HG03025 (cell line): ENCODE measurements at regions not wholly inside any gene's neighbourhood (a gene's known extent, or its start where the extent isn't known, plus 50 kb on each side); places are given as distances from the start of the nearest gene placed in this dataset.
"Not testable (repeated sequence)": the region's sequence is repeated elsewhere in the genome, so short reads cannot be mapped to it uniquely, and the experiment has no call there.

Experiments
- ATAC-seq: cut with Tn5 transposase; IDR thresholded peaks from one replicate; pipeline ENCODE4 v1.9.1; 2021; ENCODE audit warnings: mild to moderate bottlenecking, moderate library complexity; ENCODE audit not compliant: unreplicated experiment, low FRiP score

DNA sequence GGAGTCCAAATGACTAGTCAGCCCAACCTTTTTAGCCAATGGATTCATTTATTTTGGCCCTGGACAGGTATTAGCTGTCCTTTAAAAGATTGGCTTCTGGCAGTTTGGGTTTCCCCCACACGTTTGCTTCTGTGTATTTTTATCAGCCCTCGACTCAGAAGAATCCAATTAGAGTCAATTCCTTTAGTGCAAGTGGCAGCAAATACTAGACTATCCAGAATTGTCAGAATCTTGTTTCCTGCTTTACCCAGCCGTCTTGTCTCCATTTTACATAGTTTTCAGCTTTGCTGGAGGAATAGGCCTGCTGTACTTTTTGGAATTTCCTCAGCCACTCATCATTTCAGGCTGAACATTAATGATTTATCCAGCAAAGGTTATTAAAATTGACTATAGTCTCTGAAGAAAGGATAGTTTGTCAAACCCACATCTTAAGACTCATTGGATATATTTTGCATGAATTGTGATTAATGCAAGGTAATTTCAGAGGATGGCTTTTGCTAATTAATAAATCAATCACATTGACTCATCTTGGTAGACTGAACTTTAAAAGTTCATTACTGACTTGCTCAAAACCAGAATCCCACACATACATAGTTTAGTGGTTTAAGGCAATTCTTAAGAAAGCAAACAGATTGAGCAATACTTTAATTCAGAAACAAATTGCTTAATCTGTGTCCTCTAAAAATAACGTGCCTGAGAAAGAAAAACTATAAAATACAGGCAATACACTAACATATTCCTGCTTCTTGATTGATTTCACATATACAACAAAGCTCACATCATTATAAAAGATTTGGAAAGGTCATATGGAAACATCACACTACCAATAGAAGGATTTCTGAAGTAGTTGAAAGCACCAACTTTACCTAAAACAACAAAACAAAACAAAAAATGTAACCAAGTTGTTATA lies 62.9 kb upstream of the ZNF217 start:
- no peak for ATAC-seq

DNA sequence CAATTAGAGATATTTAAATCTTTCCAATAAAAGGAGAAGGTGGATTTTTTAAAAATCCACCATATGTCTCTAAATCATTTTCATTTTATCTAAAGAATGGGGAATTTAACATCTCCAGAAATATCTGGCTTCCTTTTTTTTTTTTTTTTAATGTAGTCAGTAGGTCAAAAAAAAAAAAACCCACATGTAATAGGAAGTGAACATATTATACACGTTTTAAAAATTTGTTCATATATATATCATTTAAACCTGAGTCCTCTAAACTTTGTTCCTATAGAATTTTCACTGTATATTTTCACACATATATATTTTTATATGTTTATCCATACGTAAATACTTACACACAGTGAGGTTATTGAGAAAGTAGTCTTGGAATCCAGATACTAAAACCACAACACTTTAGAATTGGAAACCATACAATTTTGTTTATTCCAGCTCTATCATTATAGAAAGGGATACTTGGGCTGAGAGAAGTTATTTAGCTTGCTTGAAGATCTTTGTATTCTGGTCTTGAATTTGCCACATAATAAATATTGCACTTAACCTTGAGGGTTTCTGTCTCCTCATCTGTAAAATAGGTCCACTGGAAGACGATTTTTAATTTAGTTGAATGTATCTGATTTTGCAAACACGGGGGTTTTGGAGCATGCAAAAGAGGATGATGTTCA lies 62.1 kb upstream of the ZNF217 start:
- no peak for ATAC-seq

DNA sequence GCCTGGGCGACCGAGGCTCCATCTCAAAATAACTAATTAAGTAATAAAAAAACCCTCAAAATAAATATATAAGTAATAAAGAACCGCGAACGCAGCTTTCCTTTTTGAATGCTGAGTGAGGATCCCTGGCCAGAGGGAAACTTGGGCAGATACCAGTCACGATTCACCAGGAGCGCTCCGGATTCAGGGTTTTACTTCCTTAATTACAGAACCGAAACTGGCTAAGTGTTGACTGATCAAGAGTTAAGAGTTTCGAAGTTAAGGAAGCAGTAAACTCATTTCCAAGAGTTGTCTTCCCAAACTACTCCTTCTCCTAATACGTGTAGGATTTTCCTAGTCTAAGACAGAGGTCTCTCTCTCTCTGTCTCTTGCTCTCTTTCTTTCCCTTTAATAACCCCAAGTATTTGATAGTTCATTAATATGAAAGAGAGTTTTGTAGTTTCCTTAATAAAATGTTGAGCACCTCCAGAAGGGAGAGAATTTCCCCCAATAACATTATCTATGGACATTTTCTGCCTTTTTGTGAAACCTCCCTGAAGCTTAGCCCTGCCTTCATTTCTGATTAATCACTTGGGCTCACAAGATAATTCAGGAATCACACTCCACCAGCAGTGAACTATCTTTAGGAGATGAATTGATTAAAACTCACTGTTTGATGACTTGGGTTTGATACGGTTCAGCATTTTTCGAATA lies 61.4 kb upstream of the ZNF217 start:
- ATAC-seq, result no peak

GRCh38 chr20:53654521-53654920 lies 60.9 kb upstream of the ZNF217 start:
- ATAC-seq, result not testable (repeated sequence)

GRCh38 chr20:53652859-53653517 lies 59.3 kb upstream of the ZNF217 start:
- ATAC-seq, result no peak

DNA sequence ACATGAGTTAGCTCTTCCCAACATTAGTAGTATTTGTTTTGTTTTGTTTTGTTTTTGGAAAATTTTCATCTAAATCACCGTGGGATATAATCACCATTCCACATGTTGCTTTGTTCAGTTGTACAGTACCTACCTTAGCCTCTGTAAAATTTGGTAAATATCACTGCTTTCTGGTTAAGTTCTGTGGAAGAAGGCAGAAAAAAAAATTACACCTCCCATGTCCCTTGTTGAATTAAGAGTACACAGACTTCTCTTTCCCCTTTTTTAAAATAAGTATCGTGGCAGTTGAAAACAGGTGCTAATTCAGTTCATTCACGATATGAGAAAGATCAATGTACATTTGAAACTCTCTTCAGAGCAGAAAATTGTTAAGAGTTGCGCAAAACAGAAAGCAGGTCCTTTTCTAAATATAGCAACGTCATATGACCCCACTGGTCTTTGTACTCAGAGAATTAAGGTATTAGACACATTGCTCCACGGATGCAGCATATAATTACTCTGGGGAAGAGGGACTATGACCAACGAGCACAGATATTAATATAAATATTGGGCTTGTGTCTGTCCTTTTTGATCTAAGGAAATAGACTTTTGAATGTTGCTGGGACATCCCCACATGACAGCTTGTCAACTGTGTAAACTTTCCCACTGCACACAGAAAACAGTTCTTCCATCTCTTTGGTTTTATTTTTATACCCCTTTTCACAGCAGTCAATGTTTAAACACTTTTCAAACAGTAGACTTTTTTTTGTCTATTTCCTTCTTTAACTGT lies 58.6 kb upstream of the ZNF217 start:
- ATAC-seq, result peak; percentile 61

DNA sequence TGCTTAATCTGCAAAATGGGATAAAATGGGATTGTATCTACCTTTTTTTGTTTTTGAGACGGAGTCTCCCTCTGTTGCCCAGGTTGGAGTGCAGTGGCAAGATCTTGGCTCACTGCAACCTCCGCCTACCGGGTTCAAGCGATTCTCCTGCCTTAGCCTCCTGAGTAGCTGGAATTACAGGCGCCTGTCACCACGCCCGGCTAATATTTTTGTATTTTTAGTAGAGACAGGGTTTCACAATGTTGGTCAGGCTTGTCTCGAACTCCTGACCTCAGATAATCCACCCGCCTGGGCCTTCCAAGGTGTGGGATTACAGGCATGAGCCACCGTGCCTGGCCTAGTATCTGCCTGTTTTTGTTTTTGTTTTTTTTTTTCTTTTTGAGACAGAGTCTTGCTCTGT lies 55.9 kb upstream of the ZNF217 start:
- ATAC-seq, result not testable (repeated sequence)

DNA sequence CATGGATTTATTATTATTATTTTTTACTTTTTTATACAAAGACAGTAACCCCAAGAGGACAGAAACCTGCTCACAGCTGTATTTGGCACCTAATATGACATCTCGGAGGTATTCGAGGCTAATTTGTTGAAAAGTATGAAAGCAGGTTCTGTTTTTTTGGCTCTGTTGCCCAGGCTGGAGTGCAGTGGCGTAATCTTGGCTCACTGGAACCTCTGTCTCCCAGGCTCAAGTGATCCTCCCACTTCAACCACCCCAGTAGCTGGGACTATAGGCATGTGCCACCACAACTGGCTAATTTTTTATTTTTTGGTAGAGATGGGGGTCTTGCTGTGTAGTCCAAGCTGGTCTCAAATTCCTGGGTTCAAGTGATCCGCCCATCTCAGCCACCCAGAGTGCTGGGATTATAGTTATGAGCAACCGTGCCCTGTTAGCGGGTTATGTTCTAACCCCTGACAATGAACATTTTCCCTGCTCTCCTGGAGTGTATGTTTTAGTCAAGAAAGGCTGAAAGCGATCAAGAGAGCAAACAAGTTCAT lies 53.7 kb upstream of the ZNF217 start:
- ATAC-seq, result no peak

- no peak for ATAC-seq
Observed at GRCh38 chr20:53646550-53646949, 52.9 kb upstream of the ZNF217 start.

- ATAC-seq, result no peak
Observed at GRCh38 chr20:53645582-53645897, 51.9 kb upstream of the ZNF217 start.

DNA sequence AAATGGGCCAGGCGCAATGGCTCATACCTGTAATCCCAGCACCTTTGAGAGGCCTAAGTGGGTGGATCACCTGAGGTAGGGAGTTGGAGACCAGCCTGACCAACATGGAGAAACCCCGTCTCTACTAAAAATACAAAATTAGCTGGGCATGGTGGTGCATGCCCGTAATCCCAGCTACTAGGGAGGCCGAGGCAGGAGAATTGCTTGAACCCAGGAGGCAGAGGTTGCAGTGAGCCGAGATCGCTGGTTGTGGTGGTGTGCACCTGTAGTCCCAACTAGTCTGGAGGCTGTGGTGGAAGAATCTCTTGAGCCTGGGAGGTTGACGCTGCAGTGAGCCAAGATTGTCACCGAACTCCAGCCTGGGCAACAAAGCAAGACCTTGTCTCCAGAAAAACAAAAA lies 50.5 kb upstream of the ZNF217 start:
- ATAC-seq, result not testable (repeated sequence)
